ENCODE measurements at regions not wholly inside any gene's neighbourhood (a gene's known extent, or its start where the extent isn't known, plus 50 kb on each side); places are given as distances from the start of the nearest gene placed in this dataset.

DNA sequence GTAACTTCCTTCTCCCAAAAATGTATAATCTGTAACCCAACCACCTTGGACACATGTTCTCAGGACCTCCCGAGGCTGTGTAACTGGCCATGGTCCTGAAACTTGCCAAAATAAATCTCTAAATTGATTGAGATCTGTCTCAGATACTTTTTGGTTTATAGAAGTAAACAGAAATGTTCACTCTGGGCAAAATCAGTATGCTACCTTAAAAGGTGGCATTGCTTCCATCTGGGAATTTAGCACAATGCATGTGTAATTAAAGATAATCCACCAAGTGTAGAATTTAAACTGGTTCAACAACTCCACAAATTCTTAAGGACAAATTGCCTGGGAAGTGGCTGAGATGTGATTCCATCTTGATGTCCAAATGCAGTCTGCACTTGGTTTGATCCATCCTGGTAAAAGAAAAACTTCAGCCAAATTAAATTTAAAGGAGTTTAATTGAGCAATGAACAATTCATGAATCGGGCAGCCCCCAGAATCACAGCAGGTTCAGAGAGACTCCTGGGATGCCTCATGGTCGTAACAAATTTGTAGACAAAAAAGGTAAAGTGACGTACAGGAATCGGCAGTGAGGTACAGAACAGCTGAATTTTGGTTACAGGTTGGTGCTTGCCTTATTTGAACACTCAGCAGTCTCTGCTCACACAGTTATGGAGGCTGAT lies 102.6 kb upstream of the PFKP start:
- in situ Hi-C loops (cut with HindIII; ENCODE audit: low pct_unique_long_range_greater_than_20kb, low sequenced_read_pairs): no loop called here
- no peak for DNase-seq (ENCODE audit: low read depth, low spot score)

DNA sequence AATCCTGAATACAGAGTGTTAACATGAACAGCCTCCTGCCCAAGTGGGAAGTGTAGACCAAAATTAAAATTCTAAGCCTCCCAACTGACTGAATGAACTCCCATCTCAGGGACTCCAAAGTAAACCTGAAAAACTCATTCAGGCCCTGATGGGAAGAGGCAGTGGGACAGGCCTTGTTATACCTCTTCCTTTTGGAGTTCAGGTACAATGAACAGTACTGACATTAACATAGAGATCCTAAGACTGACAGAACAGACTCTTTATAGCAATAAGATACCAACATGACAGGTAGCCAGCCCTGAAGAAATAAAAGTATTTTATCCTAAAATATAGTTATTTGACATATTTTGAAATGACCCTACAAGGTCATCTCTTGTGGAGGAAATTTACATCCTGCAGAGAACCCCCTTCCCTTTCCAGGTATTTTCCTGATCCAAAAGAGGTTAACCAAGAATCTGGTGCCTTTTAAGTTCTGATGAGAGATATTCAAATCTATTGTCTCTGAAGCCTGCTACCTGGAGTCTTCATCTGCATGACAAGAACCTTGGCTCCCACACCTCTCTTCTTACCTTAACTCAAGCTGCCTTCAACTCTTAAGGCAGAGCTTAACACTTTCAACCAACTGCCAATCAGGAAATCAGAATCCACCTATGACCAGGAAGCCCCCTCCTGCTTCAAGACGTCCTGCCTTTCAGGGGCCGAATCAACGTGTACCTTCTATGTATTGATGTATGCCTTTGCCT lies 103.3 kb upstream of the PFKP start:
- in situ Hi-C loops (cut with HindIII; ENCODE audit: low pct_unique_long_range_greater_than_20kb, low sequenced_read_pairs): no loop called here
- DNase-seq (ENCODE audit: low read depth, low spot score): no peak

DNA sequence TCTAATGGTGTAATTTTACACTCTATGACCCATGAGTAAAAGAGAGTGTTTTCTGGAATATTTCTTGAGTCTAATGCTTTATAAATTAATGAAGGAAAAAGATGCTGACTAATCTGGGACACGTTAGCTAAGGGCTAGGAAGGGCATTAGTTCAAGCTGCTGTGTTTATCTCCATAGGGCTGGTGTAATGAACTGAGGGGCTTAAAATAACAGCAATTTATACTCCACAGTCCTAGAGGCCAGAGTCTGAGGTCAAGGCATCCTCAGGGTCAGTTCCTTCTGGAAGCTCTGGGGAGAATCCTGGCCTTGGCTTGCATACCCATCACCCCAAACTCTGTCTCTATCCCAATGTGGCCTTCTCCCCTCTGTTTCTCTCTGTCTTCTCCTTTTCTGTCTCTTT lies 105.2 kb upstream of the PFKP start:
- in situ Hi-C loops (cut with HindIII; ENCODE audit: low pct_unique_long_range_greater_than_20kb, low sequenced_read_pairs): no loop called here
- DNase-seq (ENCODE audit: low read depth, low spot score): no peak

DNA sequence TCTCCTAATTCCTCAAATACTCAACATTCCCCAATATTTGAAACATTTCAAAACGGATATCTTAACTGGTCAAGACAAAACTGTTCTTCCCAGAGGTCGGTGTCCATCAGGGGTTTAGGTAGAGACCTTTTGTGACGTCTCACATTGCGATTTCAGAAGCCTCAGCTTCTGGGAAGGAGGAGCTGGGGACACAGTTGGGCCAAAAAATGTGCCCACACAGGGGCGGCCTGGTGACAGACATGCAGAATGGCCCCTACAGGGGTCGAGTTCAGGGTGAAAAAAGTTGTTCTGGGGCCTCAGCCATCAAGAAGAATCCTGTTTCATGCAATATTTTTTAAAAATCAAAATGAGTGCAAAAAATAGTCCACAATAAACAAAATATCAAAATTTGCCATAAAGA lies 108.7 kb upstream of the PFKP start:
- DNase-seq (ENCODE audit: low read depth, low spot score): no peak
- in situ Hi-C loops (cut with HindIII; ENCODE audit: low pct_unique_long_range_greater_than_20kb, low sequenced_read_pairs): no loop called here

DNA sequence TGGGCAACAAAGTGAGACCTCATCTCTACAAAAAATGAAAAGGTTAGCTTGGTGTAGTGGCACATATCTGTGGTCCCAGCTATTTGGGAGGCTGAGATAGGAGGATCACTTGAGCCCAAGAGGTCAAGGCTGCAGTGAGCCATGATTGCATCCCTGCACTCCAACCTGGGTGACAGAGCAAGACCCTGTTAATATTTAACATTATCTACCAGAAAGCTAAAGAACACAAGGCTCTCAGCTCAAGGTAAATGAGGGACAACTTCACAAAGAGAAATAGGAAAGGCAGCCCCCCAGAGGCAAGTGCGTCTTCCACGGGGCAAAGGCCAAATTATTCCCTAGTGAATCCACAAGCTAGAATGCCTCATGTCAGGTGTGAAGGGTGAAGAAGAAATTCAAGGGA lies 109.6 kb upstream of the PFKP start:
- in situ Hi-C loops (cut with HindIII; ENCODE audit: low pct_unique_long_range_greater_than_20kb, low sequenced_read_pairs): no loop called here
- no peak for DNase-seq (ENCODE audit: low read depth, low spot score)

DNA sequence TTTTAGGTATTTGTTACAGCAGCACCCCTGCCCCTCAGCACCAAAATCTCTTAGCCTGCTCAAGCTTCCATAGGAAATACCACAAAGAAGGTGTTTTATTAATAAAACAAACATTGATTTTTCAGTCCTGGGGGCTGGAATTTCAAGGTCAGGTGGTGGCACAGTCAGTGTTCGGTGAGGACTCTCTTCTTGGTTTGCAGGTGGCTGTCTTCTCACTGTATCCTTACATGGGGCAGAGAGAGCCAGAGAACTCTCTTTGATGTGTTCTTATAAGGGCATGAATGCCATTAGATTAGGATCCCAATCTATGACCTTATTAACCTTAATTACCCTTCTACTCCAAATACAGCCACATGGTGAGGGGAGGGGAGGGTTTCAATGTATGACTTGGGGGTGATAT lies 112.3 kb upstream of the PFKP start:
- in situ Hi-C loops (cut with HindIII; ENCODE audit: low pct_unique_long_range_greater_than_20kb, low sequenced_read_pairs): no loop called here
- DNase-seq (ENCODE audit: low read depth, low spot score): no peak

DNA sequence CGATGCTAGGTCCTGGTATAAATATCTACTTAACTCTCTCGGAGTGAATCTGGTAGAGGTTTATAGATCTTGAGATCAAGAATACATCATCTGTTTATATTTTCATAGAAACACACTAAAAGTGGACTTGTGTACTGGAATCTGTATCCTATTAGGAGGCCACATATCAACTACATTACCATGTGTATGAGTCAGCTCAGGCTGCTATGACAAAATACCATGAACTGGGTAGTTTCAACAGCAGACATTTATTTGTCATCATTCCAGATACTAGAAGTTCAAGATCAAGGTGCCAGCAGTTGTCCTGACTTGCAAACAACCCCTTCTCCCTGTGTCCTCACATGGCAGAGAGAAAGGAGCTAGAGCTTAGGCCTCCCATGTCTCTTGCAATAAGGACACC lies 113.9 kb upstream of the PFKP start:
- in situ Hi-C loops (cut with HindIII; ENCODE audit: low pct_unique_long_range_greater_than_20kb, low sequenced_read_pairs): no loop called here
- no peak for DNase-seq (ENCODE audit: low read depth, low spot score)

DNA sequence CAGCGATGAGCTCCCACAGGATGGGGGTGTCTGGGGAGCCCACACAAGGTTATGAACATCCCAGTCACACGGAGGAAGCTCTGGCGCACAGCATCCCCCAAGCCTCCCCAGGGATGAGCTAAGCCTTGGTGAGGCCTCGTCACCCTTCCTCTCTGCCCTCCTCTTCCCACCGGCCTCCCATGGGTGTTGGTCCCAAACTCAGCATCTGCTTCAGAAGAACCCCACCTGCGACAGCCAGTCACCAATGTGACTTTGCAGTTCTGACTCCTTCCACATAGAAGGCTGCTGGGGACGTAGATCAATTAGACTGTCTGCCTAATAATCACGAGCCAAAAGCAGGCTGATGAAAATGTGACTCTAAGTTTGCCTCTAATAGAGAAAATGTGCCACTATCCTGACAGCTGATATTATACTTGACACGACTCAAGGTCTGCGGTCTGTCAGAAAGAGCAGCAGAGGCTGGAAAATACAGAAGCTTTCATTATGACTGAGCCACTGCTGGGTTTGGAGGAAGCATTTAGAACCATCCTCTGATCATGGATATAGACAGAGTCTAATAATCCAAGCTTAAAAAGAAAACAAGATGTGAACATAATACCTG lies 116.0 kb upstream of the PFKP start:
- in situ Hi-C loops (cut with HindIII; ENCODE audit: low pct_unique_long_range_greater_than_20kb, low sequenced_read_pairs): no loop called here
- no peak for DNase-seq (ENCODE audit: low read depth, low spot score)

DNA sequence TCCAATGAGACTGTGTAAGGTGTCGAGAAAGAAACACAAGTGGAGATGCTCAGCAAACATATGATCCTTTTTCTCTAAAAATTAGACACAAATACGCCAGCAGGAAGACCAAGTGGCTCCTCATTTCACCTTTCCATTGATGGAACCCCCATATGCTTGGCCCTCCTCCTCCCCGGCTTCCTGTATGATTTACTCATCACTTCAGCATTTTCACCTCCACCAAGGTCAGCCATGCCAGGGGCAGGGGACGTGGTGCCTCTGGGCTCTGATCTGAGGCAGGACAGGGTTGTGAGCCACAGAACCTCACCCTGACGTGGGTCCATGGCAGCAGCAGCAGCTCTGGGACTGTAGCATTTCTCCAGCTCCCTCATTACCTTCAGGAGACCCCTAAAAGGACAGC lies 116.8 kb upstream of the PFKP start:
- no peak for DNase-seq (ENCODE audit: low read depth, low spot score)
- in situ Hi-C loops (cut with HindIII; ENCODE audit: low pct_unique_long_range_greater_than_20kb, low sequenced_read_pairs): no loop called here

DNA sequence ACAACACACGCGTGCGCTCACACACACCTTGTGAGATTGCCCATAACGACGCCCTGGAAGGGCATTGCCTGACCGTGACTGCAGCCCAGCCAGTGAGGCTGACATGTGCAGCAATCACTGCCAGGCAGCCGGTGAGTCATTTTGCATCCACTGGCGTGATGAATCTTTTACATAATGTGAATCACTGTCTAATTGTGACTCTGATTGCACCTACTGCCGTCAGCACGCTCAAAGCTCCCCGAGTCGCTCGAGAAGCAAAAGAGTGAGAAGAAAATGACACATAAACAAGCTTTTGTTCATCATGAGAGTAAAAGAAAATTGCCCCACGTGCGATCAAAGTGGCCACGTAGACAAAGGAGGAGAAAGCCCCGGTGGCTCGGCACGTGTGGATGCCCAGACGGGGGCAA lies 117.4 kb upstream of the PFKP start:
- in situ Hi-C loops (cut with HindIII; ENCODE audit: low pct_unique_long_range_greater_than_20kb, low sequenced_read_pairs): no loop called here
- peak; percentile 1 for DNase-seq (ENCODE audit: low read depth, low spot score)

DNA sequence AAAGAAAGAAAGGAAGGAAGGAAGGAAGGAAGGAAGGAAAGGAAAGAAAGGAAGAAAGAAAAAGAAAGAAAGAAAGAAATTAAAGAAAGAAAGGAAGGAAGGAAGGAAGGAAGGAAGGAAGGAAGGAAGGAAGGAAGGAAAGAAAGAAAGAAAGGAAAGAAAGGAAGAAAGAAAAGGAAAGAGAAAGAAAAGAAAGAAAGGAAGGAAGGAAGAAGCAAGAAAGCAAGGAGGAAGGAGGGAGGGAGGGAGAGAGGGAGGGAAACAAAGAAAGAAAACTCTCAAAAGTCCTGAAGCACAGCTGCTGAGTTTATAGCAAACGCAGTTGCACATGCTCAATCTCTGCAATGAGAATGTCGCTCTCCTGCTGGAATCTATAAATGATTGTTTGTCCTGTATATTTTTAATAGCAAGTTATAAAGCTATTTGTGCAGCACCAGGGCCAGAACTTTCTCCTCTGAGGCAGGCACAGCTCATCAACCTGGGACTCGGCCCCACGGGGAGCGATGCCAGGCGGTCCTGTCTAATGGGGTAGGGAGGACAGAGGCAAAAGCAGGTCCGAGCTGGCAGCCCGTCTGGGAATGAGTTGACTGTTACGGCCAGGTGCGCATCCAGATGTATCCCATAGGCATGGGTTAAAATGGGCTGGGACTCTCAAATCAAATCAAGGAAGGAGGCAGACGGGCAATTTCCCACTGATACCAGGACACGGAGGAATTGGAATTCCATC lies 118.0 kb upstream of the PFKP start:
- DNase-seq (ENCODE audit: low read depth, low spot score): no peak
- in situ Hi-C loops (cut with HindIII; ENCODE audit: low pct_unique_long_range_greater_than_20kb, low sequenced_read_pairs): no loop called here

DNA sequence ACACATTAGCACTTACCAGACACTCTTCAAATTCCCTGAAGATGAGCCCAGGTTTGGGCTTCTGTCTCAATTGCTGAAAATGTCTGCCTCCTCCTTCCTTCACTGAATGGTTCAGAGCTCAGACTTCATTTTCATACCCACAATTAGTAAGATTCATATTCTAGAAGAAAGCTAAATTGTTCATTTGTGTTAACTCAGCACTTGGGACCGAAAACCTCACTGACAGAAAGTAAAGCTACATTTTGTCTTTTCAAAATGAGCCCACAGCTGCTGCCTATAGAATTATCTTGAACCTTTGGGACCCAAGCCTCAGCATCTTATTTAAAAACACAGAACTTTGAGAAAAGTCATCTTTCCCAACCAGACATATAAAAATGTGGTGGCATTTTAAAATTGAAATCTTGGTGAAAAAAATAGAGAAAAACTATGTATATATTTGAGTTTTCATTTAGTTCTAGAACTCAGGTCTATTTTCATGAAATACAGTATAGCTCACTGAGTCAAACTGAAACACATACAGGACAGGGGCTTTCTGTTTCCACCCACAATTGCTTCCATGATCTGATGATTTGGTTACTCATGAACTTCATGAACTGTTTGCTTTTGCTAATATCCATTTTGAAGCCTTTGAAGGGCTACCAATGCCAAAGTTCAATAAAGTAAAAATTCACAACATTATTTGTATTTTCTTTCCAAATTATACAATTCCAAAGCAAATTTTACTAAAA lies 119.1 kb upstream of the PFKP start:
- no peak for DNase-seq (ENCODE audit: low read depth, low spot score)
- in situ Hi-C loops (cut with HindIII; ENCODE audit: low pct_unique_long_range_greater_than_20kb, low sequenced_read_pairs): no loop called here

DNA sequence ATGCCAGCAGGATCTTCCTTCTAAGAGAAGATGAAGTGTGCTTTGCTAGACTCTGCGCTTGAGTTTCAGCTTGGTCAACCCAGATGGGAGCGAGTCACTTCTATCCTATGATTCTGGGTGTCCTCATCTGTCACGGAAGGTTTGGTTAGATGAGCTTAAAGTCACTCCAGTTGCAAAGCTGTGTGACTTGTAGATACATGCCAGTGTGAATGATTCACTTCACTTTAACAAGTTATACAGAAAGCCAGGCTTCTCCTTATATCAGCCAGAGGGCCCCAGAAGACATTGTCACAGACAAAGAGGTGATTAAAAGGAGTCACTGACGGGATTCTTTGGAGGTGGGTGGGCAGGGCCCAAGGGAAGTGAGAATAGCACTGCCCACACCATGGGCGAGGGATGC lies 122.6 kb upstream of the PFKP start:
- no peak for DNase-seq (ENCODE audit: low read depth, low spot score)
- in situ Hi-C loops (cut with HindIII; ENCODE audit: low pct_unique_long_range_greater_than_20kb, low sequenced_read_pairs): no loop called here

DNA sequence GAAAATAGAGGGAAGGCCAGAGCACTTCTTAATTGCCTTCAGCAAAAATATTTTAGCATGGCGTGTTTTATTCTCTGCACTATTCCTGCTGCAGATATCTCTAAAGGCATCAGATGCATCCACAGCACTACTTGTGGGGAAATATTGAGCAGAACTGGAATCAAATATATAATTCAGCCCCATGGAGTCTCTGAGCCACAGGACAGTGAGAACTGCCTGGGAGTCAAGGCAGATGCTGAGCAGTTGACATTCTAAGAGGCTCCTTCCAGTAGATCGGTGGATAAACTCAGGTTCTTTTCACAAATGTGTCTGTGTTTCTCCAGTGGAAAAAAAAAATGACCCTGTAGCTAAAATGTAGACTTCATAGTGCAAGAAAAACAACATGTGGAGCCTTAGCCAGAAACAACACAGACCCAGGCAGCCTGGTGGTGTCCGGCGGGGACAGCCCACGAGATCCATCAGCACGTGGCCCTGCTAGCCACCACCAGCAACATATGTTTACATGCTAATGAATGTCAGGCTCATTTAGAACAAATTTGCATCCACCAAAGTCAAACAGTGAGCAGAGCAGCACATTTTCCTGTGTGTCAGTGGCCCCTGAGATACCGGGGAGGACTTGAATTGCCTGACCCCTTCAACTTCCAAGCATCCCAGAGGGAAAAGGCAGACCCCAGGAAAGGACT lies 123.3 kb upstream of the PFKP start:
- in situ Hi-C loops (cut with HindIII; ENCODE audit: low pct_unique_long_range_greater_than_20kb, low sequenced_read_pairs): no loop called here
- DNase-seq (ENCODE audit: low read depth, low spot score): no peak

DNA sequence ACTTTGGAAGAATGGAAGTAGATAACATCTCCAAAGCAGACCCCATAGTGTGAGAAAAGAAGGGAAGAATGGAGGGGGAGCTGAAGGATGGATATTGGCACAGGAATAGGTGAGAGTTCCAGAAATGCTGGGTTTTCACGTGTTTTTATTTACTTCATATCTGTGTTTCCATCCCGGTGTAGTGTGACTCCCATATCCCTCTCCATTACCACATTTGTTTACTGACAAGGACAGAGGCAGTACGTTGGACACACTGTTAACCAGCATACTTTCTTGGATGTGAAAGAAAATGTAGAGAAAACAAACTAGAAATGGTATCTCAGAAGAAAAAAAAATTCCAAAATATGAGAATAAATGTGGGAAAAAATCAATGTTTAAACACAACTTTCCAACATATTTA lies 124.4 kb upstream of the PFKP start:
- in situ Hi-C loops (cut with HindIII; ENCODE audit: low pct_unique_long_range_greater_than_20kb, low sequenced_read_pairs): no loop called here
- no peak for DNase-seq (ENCODE audit: low read depth, low spot score)

DNA sequence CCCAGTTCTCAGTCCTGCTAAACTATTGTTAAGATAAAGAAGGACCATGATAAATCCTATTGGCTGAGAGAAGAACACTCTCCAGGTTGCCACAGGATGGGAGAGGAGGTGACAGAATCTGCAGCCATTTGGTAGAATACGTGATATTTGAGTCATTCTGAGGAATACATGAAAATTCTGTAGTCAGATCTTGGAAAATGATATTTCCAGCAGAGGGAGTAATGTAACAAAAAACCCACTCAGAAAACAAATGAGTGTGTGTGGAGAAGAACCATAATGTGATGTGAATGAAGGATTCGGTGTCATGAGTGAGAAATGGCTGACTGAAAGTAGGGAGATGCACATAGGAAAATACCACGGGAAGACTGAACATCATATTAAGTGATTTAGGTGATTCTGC lies 128.5 kb upstream of the PFKP start:
- in situ Hi-C loops (cut with HindIII; ENCODE audit: low pct_unique_long_range_greater_than_20kb, low sequenced_read_pairs): no loop called here
- peak; percentile 17 for DNase-seq (ENCODE audit: low read depth, low spot score)

DNA sequence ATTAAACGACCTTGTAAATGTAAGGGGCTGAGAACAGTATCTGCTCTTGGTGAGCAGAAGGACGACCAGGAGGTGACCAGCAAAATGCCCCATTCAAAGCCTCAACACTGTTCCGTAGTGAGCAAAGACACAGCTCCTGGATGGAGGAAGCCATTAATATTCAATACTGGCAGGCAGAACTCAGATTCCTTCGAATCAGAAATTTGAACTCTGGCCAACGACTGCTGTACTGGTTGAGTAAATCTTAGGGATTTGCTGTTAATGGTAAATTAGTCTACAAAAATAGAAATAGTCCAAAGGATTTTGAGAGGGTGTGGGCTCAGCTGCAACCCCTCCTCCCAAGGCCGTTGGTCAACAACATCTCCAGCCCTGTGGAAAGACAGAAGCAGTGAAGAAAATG lies 130.5 kb upstream of the PFKP start:
- no peak for DNase-seq (ENCODE audit: low read depth, low spot score)
- in situ Hi-C loops (cut with HindIII; ENCODE audit: low pct_unique_long_range_greater_than_20kb, low sequenced_read_pairs): no loop called here

Measured in SK-MEL-5 (cell line).